ENCODE measurements at regions not wholly inside any gene's neighbourhood (a gene's known extent, or its start where the extent isn't known, plus 50 kb on each side); places are given as distances from the start of the nearest gene placed in this dataset.

DNA sequence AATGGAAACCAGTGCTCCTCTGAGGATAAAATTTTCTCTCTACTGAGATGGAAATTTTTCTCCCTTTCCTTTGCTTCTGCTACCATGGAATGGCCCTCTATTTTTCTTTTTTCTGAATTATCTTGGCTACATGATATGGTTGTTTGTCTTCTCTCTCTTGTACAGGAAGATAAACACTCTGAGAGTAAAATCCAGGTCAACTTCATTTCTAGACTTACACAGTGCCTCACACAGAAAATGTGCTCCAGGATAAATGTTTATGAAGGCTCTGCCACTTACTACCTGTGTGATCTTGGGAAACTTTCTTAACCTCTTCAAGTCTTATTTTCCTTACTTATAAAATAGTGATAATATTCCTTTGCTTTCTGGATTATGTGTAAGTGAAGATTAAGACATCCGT is 153.9 kb downstream of the PRELID2 start:
- H3K27ac ChIP-seq, result no peak overlapping the region
- TF ChIP-seq, protein P1, sequence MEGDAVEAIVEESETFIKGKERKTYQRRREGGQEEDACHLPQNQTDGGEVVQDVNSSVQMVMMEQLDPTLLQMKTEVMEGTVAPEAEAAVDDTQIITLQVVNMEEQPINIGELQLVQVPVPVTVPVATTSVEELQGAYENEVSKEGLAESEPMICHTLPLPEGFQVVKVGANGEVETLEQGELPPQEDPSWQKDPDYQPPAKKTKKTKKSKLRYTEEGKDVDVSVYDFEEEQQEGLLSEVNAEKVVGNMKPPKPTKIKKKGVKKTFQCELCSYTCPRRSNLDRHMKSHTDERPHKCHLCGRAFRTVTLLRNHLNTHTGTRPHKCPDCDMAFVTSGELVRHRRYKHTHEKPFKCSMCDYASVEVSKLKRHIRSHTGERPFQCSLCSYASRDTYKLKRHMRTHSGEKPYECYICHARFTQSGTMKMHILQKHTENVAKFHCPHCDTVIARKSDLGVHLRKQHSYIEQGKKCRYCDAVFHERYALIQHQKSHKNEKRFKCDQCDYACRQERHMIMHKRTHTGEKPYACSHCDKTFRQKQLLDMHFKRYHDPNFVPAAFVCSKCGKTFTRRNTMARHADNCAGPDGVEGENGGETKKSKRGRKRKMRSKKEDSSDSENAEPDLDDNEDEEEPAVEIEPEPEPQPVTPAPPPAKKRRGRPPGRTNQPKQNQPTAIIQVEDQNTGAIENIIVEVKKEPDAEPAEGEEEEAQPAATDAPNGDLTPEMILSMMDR (IDR thresholded peaks at IDR 0.05; ENCODE audit: low read depth, low read length), result no peak
- DNase-seq, result no peak

DNA sequence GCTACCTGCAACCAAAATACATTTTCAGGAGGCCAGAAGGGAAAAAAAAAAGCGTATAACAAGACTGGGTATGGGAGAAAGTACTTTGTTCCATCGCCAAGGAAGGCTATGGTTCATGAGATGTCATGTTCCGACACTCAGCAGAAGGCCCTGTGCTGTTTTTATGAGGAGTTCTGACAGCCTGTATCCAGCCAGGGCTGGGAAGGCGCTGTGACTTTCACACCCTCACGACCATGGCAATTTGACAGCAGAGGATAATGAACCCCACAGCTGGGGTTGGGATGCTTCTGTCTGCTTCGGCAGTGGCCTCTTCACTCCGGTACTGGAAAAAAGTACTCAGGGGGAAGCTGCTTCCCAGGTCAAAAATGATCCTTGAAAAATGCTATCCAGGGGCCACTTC is 154.4 kb downstream of the PRELID2 start:
- TF ChIP-seq, protein P1 (IDR thresholded peaks at IDR 0.05; ENCODE audit: low read depth, low read length), result no peak
- Histone ChIP-seq H3K27ac (no peak overlapping the region), H3K27me3 (ENCODE audit: insufficient read depth, low read depth, severe bottlenecking) (no peaks in the 10 kb centered on the region), H3K4me3 (ENCODE audit: low read depth, low read length) (no peak overlapping the region), H3K36me3 (no peaks in the 10 kb centered on the region), H3K9me3 (ENCODE audit: severe bottlenecking) (no peaks in the 10 kb centered on the region)
- DNase-seq, result no peak

More for the DNA sequence above, 153.9 kb downstream of the PRELID2 start:
- Histone ChIP-seq H3K4me3 (ENCODE audit: low read depth, low read length) (no peak overlapping the region), H3K27me3 (ENCODE audit: insufficient read depth, low read depth, severe bottlenecking) (no peaks in the 10 kb centered on the region), H3K36me3 (no peaks in the 10 kb centered on the region), H3K9me3 (ENCODE audit: severe bottlenecking) (no peaks in the 10 kb centered on the region)

GRCh38 chr5:145680169-145680568 is 155.0 kb downstream of the PRELID2 start:
- Histone ChIP-seq H3K36me3 (no peaks in the 10 kb centered on the region), H3K27ac (no peak overlapping the region), H3K9me3 (ENCODE audit: severe bottlenecking) (no peaks in the 10 kb centered on the region), H3K4me3 (ENCODE audit: low read depth, low read length) (no peak overlapping the region), H3K27me3 (ENCODE audit: insufficient read depth, low read depth, severe bottlenecking) (no peaks in the 10 kb centered on the region)
- TF ChIP-seq, protein P1 (IDR thresholded peaks at IDR 0.05; ENCODE audit: low read depth, low read length), result peak; percentile 37; the same call in 1 of the 2 replicates
- peak; percentile 11 for DNase-seq

GRCh38 chr5:145678255-145678654 is 156.9 kb downstream of the PRELID2 start:
- no peak for DNase-seq
- Histone ChIP-seq H3K27me3 (ENCODE audit: insufficient read depth, low read depth, severe bottlenecking) (no peaks in the 10 kb centered on the region), H3K36me3 (no peaks in the 10 kb centered on the region), H3K4me3 (ENCODE audit: low read depth, low read length) (no peak overlapping the region), H3K27ac (no peak overlapping the region), H3K9me3 (ENCODE audit: severe bottlenecking) (no peaks in the 10 kb centered on the region)
- TF ChIP-seq, protein P1 (IDR thresholded peaks at IDR 0.05; ENCODE audit: low read depth, low read length), result no peak

DNA sequence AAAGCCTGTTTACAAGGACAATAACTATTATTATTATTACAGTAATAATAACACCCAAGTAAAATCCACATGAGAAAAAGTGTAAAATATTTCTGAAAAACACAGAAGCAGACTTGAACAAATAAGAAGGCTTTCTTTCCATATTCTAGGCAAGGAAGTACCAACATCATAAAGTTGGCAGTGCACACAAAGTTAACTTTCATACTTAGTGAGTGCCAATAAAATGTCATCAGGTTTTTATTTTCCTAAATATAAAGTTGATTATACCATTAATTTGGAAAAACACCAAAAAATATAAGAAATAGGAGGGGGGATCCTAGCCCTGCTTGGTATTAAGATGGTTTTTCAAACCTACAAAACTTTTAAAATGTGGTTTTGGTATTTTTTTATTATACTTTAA is 161.4 kb downstream of the PRELID2 start:
- Histone ChIP-seq H3K27ac (no peak overlapping the region), H3K9me3 (ENCODE audit: severe bottlenecking) (no peaks in the 10 kb centered on the region), H3K36me3 (no peaks in the 10 kb centered on the region), H3K4me3 (ENCODE audit: low read depth, low read length) (no peak overlapping the region), H3K27me3 (ENCODE audit: insufficient read depth, low read depth, severe bottlenecking) (no peaks in the 10 kb centered on the region)
- no peak for DNase-seq
- TF ChIP-seq, protein P1 (IDR thresholded peaks at IDR 0.05; ENCODE audit: low read depth, low read length), result no peak

DNA sequence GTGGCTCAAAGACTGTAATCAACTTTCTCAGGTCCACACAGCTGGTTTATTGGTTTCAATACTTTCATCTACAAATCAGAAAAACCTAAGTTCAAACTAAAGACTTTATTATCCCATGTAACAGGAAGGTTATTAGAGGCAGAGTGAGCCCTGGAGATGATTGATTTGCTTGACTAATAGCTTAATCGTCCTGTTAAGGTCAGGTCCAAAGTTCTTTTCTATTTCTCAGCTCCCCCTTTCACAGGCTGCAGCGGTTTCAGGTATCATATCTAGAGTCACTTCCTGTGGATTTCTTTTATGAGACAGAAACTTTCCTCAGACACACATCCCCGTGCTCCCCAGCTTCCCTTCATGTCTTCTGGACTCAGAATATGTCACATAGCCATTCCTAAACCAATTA is 166.4 kb downstream of the PRELID2 start:
- no peaks in the 10 kb centered on the region for H3K27me3 ChIP-seq (ENCODE audit: insufficient read depth, low read depth, severe bottlenecking)
- TF ChIP-seq, protein P1 (IDR thresholded peaks at IDR 0.05; ENCODE audit: low read depth, low read length), result no peak
- no peak overlapping the region for H3K4me3 ChIP-seq (ENCODE audit: low read depth, low read length)
- H3K36me3 ChIP-seq, result no peaks in the 10 kb centered on the region
- H3K9me3 ChIP-seq (ENCODE audit: severe bottlenecking), result no peaks in the 10 kb centered on the region
- H3K27ac ChIP-seq, result no peak overlapping the region
- no peak for DNase-seq
